ENCODE measurements at regions not wholly inside any gene's neighbourhood (a gene's known extent, or its start where the extent isn't known, plus 50 kb on each side); places are given as distances from the start of the nearest gene placed in this dataset.

DNA sequence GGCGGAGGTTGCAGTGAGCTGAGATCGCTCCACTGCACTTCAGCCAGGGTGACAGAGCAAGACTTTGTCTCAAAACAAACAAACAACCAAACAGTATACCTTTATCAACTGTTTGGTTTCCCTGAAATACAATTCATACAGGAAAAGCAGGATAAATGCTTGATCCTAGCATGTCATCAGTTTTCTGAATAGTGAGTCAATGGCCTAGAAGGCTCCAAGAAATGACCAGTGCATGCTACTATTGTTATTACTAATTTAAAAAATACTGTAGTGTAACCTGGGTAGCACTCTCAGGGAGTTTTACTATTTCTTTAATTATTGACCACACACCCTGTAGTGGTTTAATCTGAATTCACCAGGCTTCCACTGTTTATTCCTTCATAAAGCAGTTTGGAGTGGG is 101.0 kb upstream of the PTPN3 start:
- TF ChIP-seq POLR2AphosphoS5 (IDR thresholded peaks at IDR 0.05; ENCODE audit: low read depth, low read length) = no peak
- TF ChIP-seq TAF1 (IDR thresholded peaks at IDR 0.05; ENCODE audit: borderline replicate concordance, insufficient read depth, low read length) = no peak

All from PFSK-1 (cell line).